ENCODE measurements at regions not wholly inside any gene's neighbourhood (a gene's known extent, or its start where the extent isn't known, plus 50 kb on each side); places are given as distances from the start of the nearest gene placed in this dataset.

DNA sequence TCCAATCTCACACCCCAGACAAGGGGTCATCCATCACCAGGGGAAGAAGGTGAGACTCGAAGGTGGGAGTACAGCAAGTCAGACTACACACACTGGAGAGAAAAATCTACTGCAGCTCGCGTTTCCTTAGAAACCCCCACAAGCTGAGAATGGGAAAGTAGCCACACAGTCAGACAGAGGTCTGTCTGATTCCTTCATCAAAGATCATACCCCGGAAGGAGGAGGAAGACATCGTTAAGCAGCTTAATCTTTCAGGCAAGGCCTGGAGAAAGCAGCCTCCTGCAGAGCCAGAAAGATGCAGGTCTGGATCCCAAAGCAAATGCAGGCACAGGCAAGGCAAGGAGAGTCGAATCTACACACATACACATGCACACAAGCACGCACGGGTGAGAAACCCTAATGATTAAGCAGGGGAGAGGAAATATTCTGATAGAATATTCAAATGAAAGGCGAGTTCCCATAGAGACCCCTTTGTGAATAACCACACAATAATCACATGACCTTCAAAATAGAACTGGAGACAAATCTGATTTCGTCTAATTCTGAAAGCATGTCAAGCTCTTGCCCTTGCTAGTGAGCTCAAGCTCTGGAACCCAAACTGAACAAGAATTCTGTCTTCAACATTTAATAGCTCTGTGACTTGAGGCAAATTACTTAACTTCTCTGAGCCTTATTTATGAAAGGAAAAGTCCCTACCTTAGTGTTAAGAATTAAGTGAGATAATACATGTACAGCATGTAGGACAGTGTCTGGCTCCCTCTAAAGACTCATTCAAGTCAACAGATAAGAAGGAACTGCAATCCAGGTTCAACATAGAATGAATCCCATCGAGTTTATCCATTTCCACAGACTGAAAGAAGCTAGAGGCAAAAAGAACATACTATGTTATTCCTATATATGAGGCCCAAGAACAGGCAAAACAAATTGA, 387.8 kb downstream of the OMA1 start:
- FAIRE-seq: no peak
- no peak overlapping the region for H3K4me2 ChIP-seq (ENCODE audit: low read length)
- no peak overlapping the region for H3K4me3 Mint-ChIP-seq (ENCODE audit: unreplicated experiment)
- no peak overlapping the region for H3K9ac ChIP-seq (ENCODE audit: low read length)
- H3K27me3 Mint-ChIP-seq (ENCODE audit: low read depth, unreplicated experiment): peaks cover 2% of the 10 kb centered on the region
- no peak overlapping the region for H3K27ac ChIP-seq (ENCODE audit: low read depth, low read length)
- no peak for DNase-seq (ENCODE audit: low read depth)
- no peaks in the 10 kb centered on the region for H3K9me3 Mint-ChIP-seq (ENCODE audit: unreplicated experiment)
- TF ChIP-seq, protein P1, sequence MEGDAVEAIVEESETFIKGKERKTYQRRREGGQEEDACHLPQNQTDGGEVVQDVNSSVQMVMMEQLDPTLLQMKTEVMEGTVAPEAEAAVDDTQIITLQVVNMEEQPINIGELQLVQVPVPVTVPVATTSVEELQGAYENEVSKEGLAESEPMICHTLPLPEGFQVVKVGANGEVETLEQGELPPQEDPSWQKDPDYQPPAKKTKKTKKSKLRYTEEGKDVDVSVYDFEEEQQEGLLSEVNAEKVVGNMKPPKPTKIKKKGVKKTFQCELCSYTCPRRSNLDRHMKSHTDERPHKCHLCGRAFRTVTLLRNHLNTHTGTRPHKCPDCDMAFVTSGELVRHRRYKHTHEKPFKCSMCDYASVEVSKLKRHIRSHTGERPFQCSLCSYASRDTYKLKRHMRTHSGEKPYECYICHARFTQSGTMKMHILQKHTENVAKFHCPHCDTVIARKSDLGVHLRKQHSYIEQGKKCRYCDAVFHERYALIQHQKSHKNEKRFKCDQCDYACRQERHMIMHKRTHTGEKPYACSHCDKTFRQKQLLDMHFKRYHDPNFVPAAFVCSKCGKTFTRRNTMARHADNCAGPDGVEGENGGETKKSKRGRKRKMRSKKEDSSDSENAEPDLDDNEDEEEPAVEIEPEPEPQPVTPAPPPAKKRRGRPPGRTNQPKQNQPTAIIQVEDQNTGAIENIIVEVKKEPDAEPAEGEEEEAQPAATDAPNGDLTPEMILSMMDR (IDR thresholded peaks at IDR 0.05; ENCODE audit: insufficient read depth, low read depth, low read length): no peak
- TF ChIP-seq EZH2 (IDR thresholded peaks at IDR 0.05; ENCODE audit: insufficient read depth, low read length): no peak
- no peaks in the 10 kb centered on the region for H3K4me1 Mint-ChIP-seq (ENCODE audit: low read depth, unreplicated experiment)
- no peaks in the 10 kb centered on the region for H3K4me1 ChIP-seq (ENCODE audit: insufficient read depth, low read length)
- H3K79me2 ChIP-seq (ENCODE audit: insufficient read depth, low read length): no peaks in the 10 kb centered on the region
- no peaks in the 10 kb centered on the region for H3K36me3 ChIP-seq (ENCODE audit: insufficient read depth, low read length)
- H3K27me3 ChIP-seq (ENCODE audit: insufficient read depth, low read length): no peaks in the 10 kb centered on the region
- H3K36me3 Mint-ChIP-seq (ENCODE audit: low read depth, unreplicated experiment): no peaks in the 10 kb centered on the region
- no peak overlapping the region for H3K27ac Mint-ChIP-seq (ENCODE audit: unreplicated experiment)
- H3K4me3 ChIP-seq (ENCODE audit: insufficient read depth, low read depth, low read length): no peak overlapping the region
- H2AFZ ChIP-seq (ENCODE audit: low read depth, low read length): no peak overlapping the region
- H3K9me3 ChIP-seq (ENCODE audit: insufficient read depth, low read depth, low read length): no peaks in the 10 kb centered on the region
- no peaks in the 10 kb centered on the region for H4K20me1 ChIP-seq (ENCODE audit: insufficient read depth, low read length)

DNA sequence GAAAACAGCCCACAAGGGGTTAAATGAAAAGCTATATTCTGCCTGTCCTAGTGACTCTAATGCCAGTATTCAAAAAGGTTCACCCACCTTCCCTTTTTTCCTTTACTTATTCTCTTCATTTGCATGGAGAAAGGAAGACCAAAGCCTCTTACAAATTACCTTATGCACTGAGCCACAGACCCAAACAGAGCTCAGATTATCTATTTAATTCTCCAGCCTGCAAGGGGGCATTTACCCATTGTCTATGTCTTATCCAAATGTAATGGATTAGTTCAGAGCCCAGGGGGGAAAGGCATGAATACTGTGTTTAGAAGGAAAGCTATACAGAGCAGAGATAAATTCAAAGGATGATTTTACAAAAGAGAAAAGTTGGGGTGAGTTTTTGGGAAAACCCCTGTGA, 388.5 kb downstream of the OMA1 start:
- Histone ChIP-seq H3K9ac (ENCODE audit: low read length) (no peak overlapping the region), H3K4me3 (ENCODE audit: insufficient read depth, low read depth, low read length) (no peak overlapping the region), H3K27me3 (ENCODE audit: insufficient read depth, low read length) (no peaks in the 10 kb centered on the region), H3K79me2 (ENCODE audit: insufficient read depth, low read length) (no peaks in the 10 kb centered on the region), H4K20me1 (ENCODE audit: insufficient read depth, low read length) (no peaks in the 10 kb centered on the region), H2AFZ (ENCODE audit: low read depth, low read length) (no peak overlapping the region), H3K4me2 (ENCODE audit: low read length) (no peak overlapping the region), H3K27ac (ENCODE audit: low read depth, low read length) (no peak overlapping the region), H3K4me1 (ENCODE audit: insufficient read depth, low read length) (no peaks in the 10 kb centered on the region), H3K36me3 (ENCODE audit: insufficient read depth, low read length) (no peaks in the 10 kb centered on the region), H3K9me3 (ENCODE audit: insufficient read depth, low read depth, low read length) (no peaks in the 10 kb centered on the region)
- Mint-ChIP-seq H3K27me3 (ENCODE audit: low read depth, unreplicated experiment) (peaks cover 2% of the 10 kb centered on the region), H3K27ac (ENCODE audit: unreplicated experiment) (no peak overlapping the region), H3K9me3 (ENCODE audit: unreplicated experiment) (no peaks in the 10 kb centered on the region), H3K4me1 (ENCODE audit: low read depth, unreplicated experiment) (no peaks in the 10 kb centered on the region), H3K4me3 (ENCODE audit: unreplicated experiment) (no peak overlapping the region), H3K36me3 (ENCODE audit: low read depth, unreplicated experiment) (no peaks in the 10 kb centered on the region)
- FAIRE-seq (no peak), DNase-seq (ENCODE audit: low read depth) (no peak)
- TF ChIP-seq, protein P1 (IDR thresholded peaks at IDR 0.05; ENCODE audit: insufficient read depth, low read depth, low read length): no peak
- no peak for TF ChIP-seq EZH2 (IDR thresholded peaks at IDR 0.05; ENCODE audit: insufficient read depth, low read length)

DNA sequence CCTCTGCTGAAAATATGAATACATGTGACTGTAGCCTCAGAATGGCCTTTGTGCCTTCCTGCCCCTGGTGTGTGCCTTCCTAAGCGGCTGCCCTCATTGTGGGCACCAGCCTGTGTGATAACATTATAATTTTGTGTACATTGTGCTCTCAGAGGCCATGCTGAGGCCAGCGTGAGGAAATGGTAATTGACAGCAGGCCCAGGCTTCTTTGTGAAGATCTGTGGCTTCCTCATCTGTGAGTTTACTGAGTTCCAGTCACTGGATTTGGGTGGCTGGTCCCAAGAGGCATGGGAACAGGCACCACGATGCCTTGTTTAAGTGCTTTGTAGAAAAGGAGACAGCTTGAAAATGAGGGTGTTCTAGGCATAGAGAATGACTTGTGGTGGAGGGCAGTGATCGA, 389.3 kb downstream of the OMA1 start:
- H3K4me3 Mint-ChIP-seq (ENCODE audit: unreplicated experiment): no peak overlapping the region
- H3K9me3 Mint-ChIP-seq (ENCODE audit: unreplicated experiment): no peaks in the 10 kb centered on the region
- Histone ChIP-seq H3K27me3 (ENCODE audit: insufficient read depth, low read length) (no peaks in the 10 kb centered on the region), H4K20me1 (ENCODE audit: insufficient read depth, low read length) (no peaks in the 10 kb centered on the region), H3K4me3 (ENCODE audit: insufficient read depth, low read depth, low read length) (no peak overlapping the region), H3K36me3 (ENCODE audit: insufficient read depth, low read length) (no peaks in the 10 kb centered on the region), H3K27ac (ENCODE audit: low read depth, low read length) (no peak overlapping the region), H2AFZ (ENCODE audit: low read depth, low read length) (no peak overlapping the region), H3K9me3 (ENCODE audit: insufficient read depth, low read depth, low read length) (no peaks in the 10 kb centered on the region), H3K4me2 (ENCODE audit: low read length) (no peak overlapping the region), H3K9ac (ENCODE audit: low read length) (no peak overlapping the region), H3K4me1 (ENCODE audit: insufficient read depth, low read length) (no peaks in the 10 kb centered on the region), H3K79me2 (ENCODE audit: insufficient read depth, low read length) (no peaks in the 10 kb centered on the region)
- no peak for FAIRE-seq
- H3K36me3 Mint-ChIP-seq (ENCODE audit: low read depth, unreplicated experiment): no peaks in the 10 kb centered on the region
- DNase-seq (ENCODE audit: low read depth): no peak
- no peak overlapping the region for H3K27ac Mint-ChIP-seq (ENCODE audit: unreplicated experiment)
- H3K4me1 Mint-ChIP-seq (ENCODE audit: low read depth, unreplicated experiment): no peaks in the 10 kb centered on the region
- TF ChIP-seq, protein P1 (IDR thresholded peaks at IDR 0.05; ENCODE audit: insufficient read depth, low read depth, low read length): no peak
- TF ChIP-seq EZH2 (IDR thresholded peaks at IDR 0.05; ENCODE audit: insufficient read depth, low read length): no peak
- H3K27me3 Mint-ChIP-seq (ENCODE audit: low read depth, unreplicated experiment): peaks cover 2% of the 10 kb centered on the region

All from astrocyte (in vitro differentiated cells and primary cell).